IMR-90 (cell line): ENCODE measurements at regions not wholly inside any gene's neighbourhood (a gene's known extent, or its start where the extent isn't known, plus 50 kb on each side); places are given as distances from the start of the nearest gene placed in this dataset.

Source experiments
- ATAC-seq: fragments of 200-7000 bp; cut with Tn5 transposase; 2 replicates; pipeline ENCODE4 v1.9.1; 2020; ENCODE audit warnings: low read depth, mild to moderate bottlenecking, moderate library complexity
- BruUV-seq: library from RNA; stranded (reverse); fragments of 400-500 nt; replicated peaks from 2 replicates; lab custom pipeline; 2021; lab: Mats Ljungman, UMichigan
- CTCF ChIA-PET: fragments of 300-600 bp; formaldehyde crosslinking; extraction: SDS; loops from one replicate; lab custom pipeline; 2021; ENCODE audit warnings: antibody characterized with exemption; lab: Yijun Ruan, JAX
- POLR2A ChIA-PET: fragments of 300-600 bp; sonication (Branson Sonifier 250); formaldehyde crosslinking; loops from one replicate; lab custom pipeline; 2022; ENCODE audit warnings: antibody characterized with exemption; ENCODE audit not compliant: unreplicated experiment; lab: Charles Lee
- DNase-seq: peaks from one replicate; pipeline ENCODE4 v3.0.0; 2013
- H2AFZ ChIP-seq: replicated peaks from 2 replicates; pipeline ENCODE3; 2013; ENCODE audit warnings: low read length, mild to moderate bottlenecking; ENCODE audit not compliant: poor library complexity
- H2AK5ac ChIP-seq: 2 replicates; pipeline ENCODE4 v1.6.1; 2013; ENCODE audit warnings: low read depth, low read length, inconsistent platforms
- H2AK9ac ChIP-seq: replicated peaks from 2 replicates; pipeline ENCODE3; 2013; ENCODE audit warnings: mild to moderate bottlenecking, low read depth, low read length, moderate library complexity; ENCODE audit not compliant: poor library complexity
- H2BK120ac ChIP-seq: 2 replicates; pipeline ENCODE4 v1.6.1; 2013; ENCODE audit warnings: low read depth, low read length, inconsistent platforms
- H2BK15ac ChIP-seq: 3 replicates; pipeline ENCODE4 v1.6.1; 2013; ENCODE audit warnings: low read depth, low read length, inconsistent platforms
- H2BK20ac ChIP-seq: 2 replicates; pipeline ENCODE4 v1.6.1; 2013; ENCODE audit warnings: low read depth, mild to moderate bottlenecking, inconsistent platforms, low read length, moderate library complexity
- H2BK5ac ChIP-seq: 2 replicates; pipeline ENCODE4 v1.6.1; 2013; ENCODE audit warnings: mild to moderate bottlenecking, low read depth, low read length, inconsistent platforms; ENCODE audit not compliant: poor library complexity, severe bottlenecking
- H3K14ac ChIP-seq: replicated peaks from 2 replicates; pipeline ENCODE4 v1.6.1; 2013; ENCODE audit warnings: low read depth, low read length, inconsistent platforms
- H3K18ac ChIP-seq: 2 replicates; pipeline ENCODE4 v1.6.1; 2013; ENCODE audit warnings: low read depth, low read length, control low read depth
- H3K23ac ChIP-seq: 2 replicates; pipeline ENCODE4 v1.6.1; 2013; ENCODE audit warnings: low read depth, low read length, inconsistent platforms
- H3K27ac ChIP-seq: 2 replicates; pipeline ENCODE4 v1.5.1; 2013; ENCODE audit warnings: mild to moderate bottlenecking, control low read depth, low read length; ENCODE audit not compliant: insufficient read depth
- H3K27me3 ChIP-seq: 2 replicates; pipeline ENCODE4 v1.6.1; 2013; ENCODE audit warnings: low read length; ENCODE audit not compliant: control insufficient read depth, insufficient read depth
- H3K36me3 ChIP-seq: 2 replicates; pipeline ENCODE4 v1.6.1; 2013; ENCODE audit warnings: low read length, mixed read lengths; ENCODE audit not compliant: control insufficient read depth, insufficient read depth
- H3K4ac ChIP-seq: 2 replicates; pipeline ENCODE4 v1.6.1; 2013; ENCODE audit warnings: low read depth, low read length, inconsistent platforms
- H3K4me1 ChIP-seq: 2 replicates; pipeline ENCODE4 v1.6.1; 2013; ENCODE audit warnings: low read length, mixed read lengths; ENCODE audit not compliant: control insufficient read depth, insufficient read depth
- H3K4me2 ChIP-seq: 2 replicates; pipeline ENCODE4 v1.6.1; 2013; ENCODE audit warnings: low read depth, mild to moderate bottlenecking, control low read depth, low read length, moderate library complexity
- H3K4me3 ChIP-seq: 2 replicates; pipeline ENCODE4 v1.5.1; 2013; ENCODE audit warnings: low read depth, mild to moderate bottlenecking, control low read depth, low read length, moderate library complexity; ENCODE audit not compliant: insufficient read depth
- H3K56ac ChIP-seq: 2 replicates; pipeline ENCODE4 v1.6.1; 2013; ENCODE audit warnings: low read length, inconsistent platforms; ENCODE audit not compliant: insufficient read depth; ENCODE audit errors: extremely low read depth
- H3K79me1 ChIP-seq, 2 experiments: 2 replicates each; pipeline ENCODE4 v1.6.1; 2013; ENCODE audit warnings: low read length in 2 of 2, inconsistent platforms in 1 of 2, low read depth in 1 of 2
- H3K9ac ChIP-seq: 2 replicates; pipeline ENCODE4 v1.6.1; 2013; ENCODE audit warnings: low read depth, low read length, control low read depth
- H3K9me1 ChIP-seq: 2 replicates; pipeline ENCODE4 v1.6.1; 2013; ENCODE audit warnings: low read length, inconsistent platforms; ENCODE audit not compliant: insufficient read depth
- H3K9me3 ChIP-seq: 2 replicates; pipeline ENCODE4 v1.6.1; 2013; ENCODE audit warnings: low read length; ENCODE audit not compliant: control insufficient read depth, insufficient read depth
- H4K20me1 ChIP-seq: 2 replicates; pipeline ENCODE4 v1.6.1; 2013; ENCODE audit warnings: low read length, inconsistent platforms; ENCODE audit not compliant: insufficient read depth
- H4K5ac ChIP-seq: 2 replicates; pipeline ENCODE4 v1.6.1; 2013; ENCODE audit warnings: mild to moderate bottlenecking, low read depth, low read length, control low read depth
- H4K8ac ChIP-seq, 2 experiments: 2 replicates each; pipeline ENCODE4 v1.6.1; 2013; ENCODE audit warnings: low read depth in 2 of 2, low read length in 2 of 2, control low read depth in 1 of 2, inconsistent platforms in 1 of 2
- H4K91ac ChIP-seq: 2 replicates; pipeline ENCODE4 v1.6.1; 2013; ENCODE audit warnings: low read depth, low read length, inconsistent platforms; ENCODE audit not compliant: insufficient read depth
- BHLHE40 ChIP-seq: fragments of 150-350 bp; IDR thresholded peaks from 2 replicates; pipeline ENCODE4 v1.6.1; 2016; ENCODE audit warnings: mild to moderate bottlenecking, low read depth, low read length
- CEBPB ChIP-seq: IDR thresholded peaks from 2 replicates; pipeline ENCODE4 v1.6.1; 2012; ENCODE audit warnings: low read depth, low read length, improper control_type of control experiment
- CTCF ChIP-seq: conservative IDR thresholded peaks from 2 replicates; pipeline ENCODE4 v1.5.1; 2012; ENCODE audit warnings: mild to moderate bottlenecking, low read depth, low read length, improper control_type of control experiment
- ELK1 ChIP-seq: fragments of 150-350 bp; IDR thresholded peaks from 2 replicates; pipeline ENCODE4 v1.6.1; 2016; ENCODE audit warnings: low read depth, mild to moderate bottlenecking, low read length, moderate library complexity, borderline replicate concordance
- MAFK ChIP-seq: IDR thresholded peaks from 2 replicates; pipeline ENCODE4 v1.6.1; 2012; ENCODE audit warnings: low read depth, low read length, improper control_type of control experiment
- MAZ ChIP-seq: IDR thresholded peaks from 2 replicates; pipeline ENCODE4 v1.6.1; 2012; ENCODE audit warnings: low read depth, mild to moderate bottlenecking, low read length, improper control_type of control experiment, moderate library complexity, borderline replicate concordance
- MXI1 ChIP-seq: IDR thresholded peaks from 2 replicates; pipeline ENCODE4 v1.6.1; 2012; ENCODE audit warnings: low read depth, mild to moderate bottlenecking, low read length, moderate library complexity, borderline replicate concordance
- POLR2A ChIP-seq: IDR thresholded peaks from 2 replicates; pipeline ENCODE4 v1.6.1; 2012; ENCODE audit warnings: mild to moderate bottlenecking, low read depth, low read length
- RAD21 ChIP-seq: IDR thresholded peaks from 2 replicates; pipeline ENCODE4 v1.6.1; 2012; ENCODE audit warnings: low read length, improper control_type of control experiment
- RFX5 ChIP-seq: IDR thresholded peaks from 2 replicates; pipeline ENCODE4 v1.8.0; 2012; ENCODE audit warnings: low read depth, mild to moderate bottlenecking, low read length, moderate library complexity
- USF2 ChIP-seq: fragments of 150-350 bp; IDR thresholded peaks from 2 replicates; pipeline ENCODE4 v1.6.1; 2017; ENCODE audit warnings: mild to moderate bottlenecking, antibody characterized with exemption, low read length, low read depth
- WGBS, 2 experiments: methylation state at CpG; one replicate each; pipeline versions ENCODE4 v1.1.5 to v1.1.7; 2013; ENCODE audit warnings: missing lambda C conversion rate in 2 of 2; ENCODE audit not compliant: insufficient read length in 1 of 2; ENCODE audit errors: extremely low coverage in 2 of 2; 5-methylcytosine and 5-hydroxymethylcytosine counted together
- dilution Hi-C: fragments of 300-500 bp; cut with HindIII; formaldehyde crosslinking; loops from one replicate; pipeline ENCODE4 v1.14.3; 2018; ENCODE audit warnings: low sequenced_read_pairs; ENCODE audit not compliant: unreplicated experiment
- in situ Hi-C: fragments of 300-500 bp; cut with MboI; formaldehyde crosslinking; loops from 3 replicates; pipeline ENCODE4 v1.14.3; 2019; ENCODE audit warnings: low sequenced_read_pairs, inconsistent platforms, mixed read lengths
- intact Hi-C: fragments of 100-400 bp; cut with micrococcal nuclease; formaldehyde crosslinking; loops from 2 replicates; pipeline ENCODE4 v1.10.0; 2022

GRCh38 chr7:42400961-42401360 lies 164.0 kb upstream of the GLI3 start:
- Histone ChIP-seq H4K5ac (no peak overlapping the region), H2AK5ac (no peak overlapping the region), H3K18ac (no peak overlapping the region), H2BK20ac (no peak overlapping the region), H4K20me1 (no peaks in the 10 kb centered on the region), H3K79me1 (no peaks in the 10 kb centered on the region), H2AFZ (no peak overlapping the region), H4K91ac (no peak overlapping the region), H4K8ac (no peak overlapping the region), H3K4me1 (no peaks in the 10 kb centered on the region), H3K4me3 (no peak overlapping the region), H3K56ac (no peak overlapping the region), H3K14ac (no peak overlapping the region), H3K27me3 (peaks cover 8% of the 10 kb centered on the region), H3K9ac (no peak overlapping the region), H3K27ac (no peak overlapping the region), H3K4me2 (no peak overlapping the region), H3K9me3 (no peaks in the 10 kb centered on the region), H2BK5ac (no peak overlapping the region), H3K9me1 (no peaks in the 10 kb centered on the region), H2BK120ac (no peak overlapping the region), H3K23ac (no peak overlapping the region), H2AK9ac (no peak overlapping the region), H2BK15ac (no peak overlapping the region), H3K4ac (no peak overlapping the region), H3K36me3 (no peaks in the 10 kb centered on the region)
- in situ Hi-C loops = no loop called here
- dilution Hi-C loops = no loop called here
- no TSS peak for BruUV-seq
- TF ChIP-seq RFX5 (no peak), MAZ (no peak), MXI1 (no peak), RAD21 (no peak), CEBPB (no peak), ELK1 (no peak), MAFK (no peak), USF2 (no peak), BHLHE40 (no peak), CTCF (no peak), POLR2A (no peak)
- ChIA-PET CTCF (no interaction called here), POLR2A (no interaction called here)
- ATAC-seq (no peak), DNase-seq (no peak)
- WGBS, 2 experiments = no CpG with 5 or more reads among the region's 7 CpGs
- intact Hi-C loops = no loop called here
